Liver (tissue), 3 donors: ENCODE measurements at regions not wholly inside any gene's neighbourhood (a gene's known extent, or its start where the extent isn't known, plus 50 kb on each side); places are given as distances from the start of the nearest gene placed in this dataset.

Source experiments
- EGR1 ChIP-seq, 2 donors: IDR thresholded peaks; 2 replicates each; pipeline ENCODE4 v1.6.1; 2016 to 2018; ENCODE audit warnings: antibody characterized with exemption in 2 of 2, low read depth in 2 of 2
- FOXA1 ChIP-seq: IDR thresholded peaks from 2 replicates; pipeline ENCODE4 v1.6.1; 2016; ENCODE audit warnings: antibody characterized with exemption
- GABPA ChIP-seq, 2 donors: IDR thresholded peaks in 1 of 2; conservative IDR thresholded peaks in 1 of 2; 2 replicates each; pipeline ENCODE4 v1.6.1; 2016; ENCODE audit warnings: antibody characterized with exemption in 2 of 2, mild to moderate bottlenecking in 1 of 2, moderate library complexity in 1 of 2
- JUND ChIP-seq, 2 donors: IDR thresholded peaks; 2 replicates each; pipeline ENCODE4 v1.6.1; 2016; ENCODE audit warnings: antibody characterized with exemption in 2 of 2
- RAD21 ChIP-seq, 2 donors: IDR thresholded peaks; 2 replicates each; pipeline ENCODE4 v1.6.1; 2016; ENCODE audit warnings: antibody characterized with exemption in 2 of 2, mild to moderate bottlenecking in 2 of 2
- TAF1 ChIP-seq: conservative IDR thresholded peaks from 2 replicates; pipeline ENCODE4 v1.6.1; 2016; ENCODE audit warnings: antibody characterized with exemption, mild to moderate bottlenecking
- YY1 ChIP-seq: IDR thresholded peaks from 2 replicates; pipeline ENCODE4 v1.6.1; 2016; ENCODE audit warnings: antibody characterized with exemption, mild to moderate bottlenecking
- TF ChIP-seq, protein P1 (sequence below): fragments of 150-350 bp; IDR thresholded peaks from 2 replicates; pipeline ENCODE4 v1.5.1; 2017; ENCODE audit warnings: improper control_type of control experiment, low read depth, low read length; ENCODE audit not compliant: missing input control
- TF ChIP-seq, protein P2 (sequence below): IDR thresholded peaks from 2 replicates; pipeline ENCODE4 v1.6.1; 2016; ENCODE audit warnings: antibody characterized with exemption, mild to moderate bottlenecking
- TF ChIP-seq, protein P3 (sequence below): IDR thresholded peaks from 2 replicates; pipeline ENCODE4 v1.6.1; 2016; ENCODE audit warnings: antibody characterized with exemption
- donor health status: healthy.
- donor health status: healthy.

DNA sequence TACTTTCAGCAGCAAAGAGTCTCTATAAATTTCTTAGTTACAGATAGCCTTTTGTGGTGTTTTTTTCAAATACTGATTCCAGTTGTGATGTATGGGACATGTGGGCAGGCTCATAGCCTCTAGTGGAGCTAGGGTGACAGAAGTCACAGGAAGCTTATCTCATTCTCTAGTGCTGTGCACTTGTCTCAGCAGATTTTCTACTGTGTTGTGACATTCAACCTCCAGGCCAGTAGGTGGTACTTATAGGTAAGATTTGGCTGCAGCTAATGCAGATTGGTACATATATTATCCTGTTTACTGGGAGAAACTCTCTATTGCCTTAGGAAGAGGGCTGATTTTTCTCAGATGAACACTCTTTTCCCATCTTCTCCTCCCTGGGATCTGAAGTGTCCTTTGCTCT, 176.2 kb downstream of the CALCRL start:
- TF ChIP-seq, protein P1, sequence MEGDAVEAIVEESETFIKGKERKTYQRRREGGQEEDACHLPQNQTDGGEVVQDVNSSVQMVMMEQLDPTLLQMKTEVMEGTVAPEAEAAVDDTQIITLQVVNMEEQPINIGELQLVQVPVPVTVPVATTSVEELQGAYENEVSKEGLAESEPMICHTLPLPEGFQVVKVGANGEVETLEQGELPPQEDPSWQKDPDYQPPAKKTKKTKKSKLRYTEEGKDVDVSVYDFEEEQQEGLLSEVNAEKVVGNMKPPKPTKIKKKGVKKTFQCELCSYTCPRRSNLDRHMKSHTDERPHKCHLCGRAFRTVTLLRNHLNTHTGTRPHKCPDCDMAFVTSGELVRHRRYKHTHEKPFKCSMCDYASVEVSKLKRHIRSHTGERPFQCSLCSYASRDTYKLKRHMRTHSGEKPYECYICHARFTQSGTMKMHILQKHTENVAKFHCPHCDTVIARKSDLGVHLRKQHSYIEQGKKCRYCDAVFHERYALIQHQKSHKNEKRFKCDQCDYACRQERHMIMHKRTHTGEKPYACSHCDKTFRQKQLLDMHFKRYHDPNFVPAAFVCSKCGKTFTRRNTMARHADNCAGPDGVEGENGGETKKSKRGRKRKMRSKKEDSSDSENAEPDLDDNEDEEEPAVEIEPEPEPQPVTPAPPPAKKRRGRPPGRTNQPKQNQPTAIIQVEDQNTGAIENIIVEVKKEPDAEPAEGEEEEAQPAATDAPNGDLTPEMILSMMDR, result no peak
- TF ChIP-seq EGR1 (IDR thresholded peaks at IDR 0.05; ENCODE audit: low read depth in 2 of 2) (no peak), TAF1 (no peak), FOXA1 (no peak), JUND (IDR thresholded peaks at IDR 0.05) (no peak), RAD21 (IDR thresholded peaks at IDR 0.05) (no peak), GABPA (IDR thresholded peaks at IDR 0.05 in 1 of 2, conservative IDR thresholded peaks at IDR 0.05 in 1 of 2) (no peak), YY1 (no peak)
- TF ChIP-seq, protein P2, sequence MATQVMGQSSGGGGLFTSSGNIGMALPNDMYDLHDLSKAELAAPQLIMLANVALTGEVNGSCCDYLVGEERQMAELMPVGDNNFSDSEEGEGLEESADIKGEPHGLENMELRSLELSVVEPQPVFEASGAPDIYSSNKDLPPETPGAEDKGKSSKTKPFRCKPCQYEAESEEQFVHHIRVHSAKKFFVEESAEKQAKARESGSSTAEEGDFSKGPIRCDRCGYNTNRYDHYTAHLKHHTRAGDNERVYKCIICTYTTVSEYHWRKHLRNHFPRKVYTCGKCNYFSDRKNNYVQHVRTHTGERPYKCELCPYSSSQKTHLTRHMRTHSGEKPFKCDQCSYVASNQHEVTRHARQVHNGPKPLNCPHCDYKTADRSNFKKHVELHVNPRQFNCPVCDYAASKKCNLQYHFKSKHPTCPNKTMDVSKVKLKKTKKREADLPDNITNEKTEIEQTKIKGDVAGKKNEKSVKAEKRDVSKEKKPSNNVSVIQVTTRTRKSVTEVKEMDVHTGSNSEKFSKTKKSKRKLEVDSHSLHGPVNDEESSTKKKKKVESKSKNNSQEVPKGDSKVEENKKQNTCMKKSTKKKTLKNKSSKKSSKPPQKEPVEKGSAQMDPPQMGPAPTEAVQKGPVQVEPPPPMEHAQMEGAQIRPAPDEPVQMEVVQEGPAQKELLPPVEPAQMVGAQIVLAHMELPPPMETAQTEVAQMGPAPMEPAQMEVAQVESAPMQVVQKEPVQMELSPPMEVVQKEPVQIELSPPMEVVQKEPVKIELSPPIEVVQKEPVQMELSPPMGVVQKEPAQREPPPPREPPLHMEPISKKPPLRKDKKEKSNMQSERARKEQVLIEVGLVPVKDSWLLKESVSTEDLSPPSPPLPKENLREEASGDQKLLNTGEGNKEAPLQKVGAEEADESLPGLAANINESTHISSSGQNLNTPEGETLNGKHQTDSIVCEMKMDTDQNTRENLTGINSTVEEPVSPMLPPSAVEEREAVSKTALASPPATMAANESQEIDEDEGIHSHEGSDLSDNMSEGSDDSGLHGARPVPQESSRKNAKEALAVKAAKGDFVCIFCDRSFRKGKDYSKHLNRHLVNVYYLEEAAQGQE, result no peak
- TF ChIP-seq, protein P3, sequence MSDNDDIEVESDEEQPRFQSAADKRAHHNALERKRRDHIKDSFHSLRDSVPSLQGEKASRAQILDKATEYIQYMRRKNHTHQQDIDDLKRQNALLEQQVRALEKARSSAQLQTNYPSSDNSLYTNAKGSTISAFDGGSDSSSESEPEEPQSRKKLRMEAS, result no peak
